SK-N-SH (cell line): ENCODE measurements at regions not wholly inside any gene's neighbourhood (a gene's known extent, or its start where the extent isn't known, plus 50 kb on each side); places are given as distances from the start of the nearest gene placed in this dataset.

Experiments used
- CTCF ChIA-PET: fragments of 300-600, 350-600 bp; formaldehyde crosslinking; extraction: SDS; loops from one replicate; lab custom pipeline; 2021; lab: Yijun Ruan, JAX
- POLR2A ChIA-PET: fragments of 350-600 bp; sonication (Branson Sonifier 250); formaldehyde crosslinking; extraction: SDS; loops from one replicate; lab custom pipeline; 2020; ENCODE audit warnings: antibody characterized with exemption, inconsistent platforms; lab: Yijun Ruan, JAX
- DNase-seq: peaks from one replicate; pipeline ENCODE4 v3.0.0; 2012
- H2AFZ ChIP-seq: fragments of 200-600 bp; sonication (generic); 2 replicates; pipeline ENCODE4 v1.8.1; 2016; ENCODE audit warnings: antibody characterized with exemption, mild to moderate bottlenecking, low read depth
- H3F3A ChIP-seq: fragments of 200-600 bp; sonication (generic); replicated peaks from 2 replicates; pipeline ENCODE3; 2016; ENCODE audit warnings: antibody characterized with exemption, mild to moderate bottlenecking; ENCODE audit not compliant: insufficient read depth
- H3K27ac ChIP-seq, 2 experiments: fragments of 200-500 bp in 1 of 2; fragments of 200-600 bp in 1 of 2; sonication (Bioruptor generic) in 1 of 2; sonication (generic), shearing (Covaris generic) in 1 of 2; 2 replicates each; pipeline versions ENCODE4 v1.5.1 to v1.6.1; 2014 to 2016; ENCODE audit warnings: low read depth in 2 of 2, inconsistent platforms in 1 of 2, low read length in 1 of 2, mild to moderate bottlenecking in 1 of 2, mixed read lengths in 1 of 2
- H3K27me3 ChIP-seq: fragments of 200-600 bp; sonication (generic), shearing (Covaris generic); 2 replicates; pipeline ENCODE4 v1.6.1; 2016; ENCODE audit warnings: mixed run types; ENCODE audit not compliant: insufficient read depth
- H3K36me3 ChIP-seq, 2 experiments: fragments of 200-500 bp in 1 of 2; fragments of 200-600 bp in 1 of 2; sonication (Bioruptor generic) in 1 of 2; sonication (generic) in 1 of 2; replicated peaks in 1 of 2; 2 replicates each; pipeline versions ENCODE3 to v1.5.1; 2014 to 2016; ENCODE audit warnings: low read length in 1 of 2, mild to moderate bottlenecking in 1 of 2; ENCODE audit not compliant: insufficient read depth in 2 of 2, control insufficient read depth in 1 of 2
- H3K4me1 ChIP-seq, 2 experiments: fragments of 200-500 bp in 1 of 2; fragments of 200-600 bp in 1 of 2; sonication (Bioruptor generic) in 1 of 2; sonication (generic), shearing (Covaris generic) in 1 of 2; 2 replicates each; pipeline versions ENCODE4 v1.5.1 to v1.6.1; 2014 to 2016; ENCODE audit warnings: low read depth in 1 of 2, low read length in 1 of 2, mixed run types in 1 of 2; ENCODE audit not compliant: insufficient read depth in 2 of 2, control insufficient read depth in 1 of 2
- H3K4me2 ChIP-seq: fragments of 200-600 bp; sonication (generic), shearing (Covaris generic); 2 replicates; pipeline ENCODE4 v1.6.1; 2017; ENCODE audit warnings: mixed run types
- H3K4me3 ChIP-seq, 2 experiments: fragments of 200-500 bp in 1 of 2; fragments of 200-600 bp in 1 of 2; sonication (Bioruptor generic) in 1 of 2; sonication (generic), shearing (Covaris generic) in 1 of 2; 2 replicates each; pipeline versions ENCODE4 v1.5.1 to v1.8.1; 2014 to 2016; ENCODE audit warnings: low read depth in 2 of 2, inconsistent platforms in 1 of 2, low read length in 1 of 2, mild to moderate bottlenecking in 1 of 2, mixed read lengths in 1 of 2, moderate library complexity in 1 of 2
- H3K79me2 ChIP-seq: fragments of 200-600 bp; sonication (generic); 2 replicates; pipeline ENCODE4 v1.8.1; 2017; ENCODE audit warnings: mild to moderate bottlenecking; ENCODE audit not compliant: insufficient read depth
- H3K9ac ChIP-seq: fragments of 200-600 bp; sonication (generic); 2 replicates; pipeline ENCODE4 v1.6.1; 2017; ENCODE audit warnings: mixed run types
- H3K9me2 ChIP-seq: fragments of 200-600 bp; sonication (generic); 2 replicates; pipeline ENCODE4 v1.6.1; 2017; ENCODE audit warnings: mixed run types
- H3K9me3 ChIP-seq: fragments of 200-600 bp; sonication (generic); 2 replicates; pipeline ENCODE4 v1.6.1; 2017; ENCODE audit warnings: mixed run types, mild to moderate bottlenecking, moderate library complexity
- H4K20me1 ChIP-seq: fragments of 200-600 bp; sonication (generic); 2 replicates; pipeline ENCODE4 v1.6.1; 2017; ENCODE audit warnings: mild to moderate bottlenecking, mixed run types; ENCODE audit not compliant: insufficient read depth
- CHD2 ChIP-seq: fragments of 150-350 bp; IDR thresholded peaks from 2 replicates; pipeline ENCODE4 v1.6.1; 2018; ENCODE audit warnings: low read length; ENCODE audit not compliant: partially characterized antibody
- ELF1 ChIP-seq: IDR thresholded peaks from 2 replicates; pipeline ENCODE4 v1.4.0; 2012
- EP300 ChIP-seq, 2 experiments: IDR thresholded peaks; 2 replicates each; pipeline versions ENCODE4 v1.4.0 to v1.6.1; 2012; ENCODE audit warnings: borderline replicate concordance in 1 of 2, low read depth in 1 of 2, low read length in 1 of 2
- FOXJ3 ChIP-seq: sonication (generic); formaldehyde crosslinking; IDR thresholded peaks from 2 replicates; pipeline ENCODE4 v1.5.1; 2020; ENCODE audit warnings: mild to moderate bottlenecking, missing genetic modification reagents
- FOXM1 ChIP-seq: IDR thresholded peaks from 2 replicates; pipeline ENCODE4 v1.4.0; 2012; ENCODE audit warnings: low read depth, mild to moderate bottlenecking
- MXI1 ChIP-seq: IDR thresholded peaks from 2 replicates; pipeline ENCODE4 v1.6.1; 2012; ENCODE audit warnings: mild to moderate bottlenecking, low read depth, low read length, improper control_type of control experiment
- NRF1 ChIP-seq: IDR thresholded peaks from 2 replicates; pipeline ENCODE4 v1.6.1; 2012; ENCODE audit warnings: low read depth, mild to moderate bottlenecking, low read length
- RAD21 ChIP-seq: IDR thresholded peaks from 2 replicates; pipeline ENCODE4 v1.6.1; 2012; ENCODE audit warnings: mild to moderate bottlenecking, low read length
- RCOR1 ChIP-seq: fragments of 150-350 bp; IDR thresholded peaks from 2 replicates; pipeline ENCODE4 v1.6.1; 2017; ENCODE audit warnings: antibody characterized with exemption, low read length
- RXRA ChIP-seq: IDR thresholded peaks from 2 replicates; pipeline ENCODE4 v1.4.0; 2012; ENCODE audit warnings: low read depth, mild to moderate bottlenecking, borderline replicate concordance
- TAF1 ChIP-seq: IDR thresholded peaks from 2 replicates; pipeline ENCODE4 v1.6.1; 2012; ENCODE audit warnings: low read depth, mild to moderate bottlenecking, low read length, moderate library complexity, borderline replicate concordance
- USF2 ChIP-seq: fragments of 150-350 bp; IDR thresholded peaks from 2 replicates; pipeline ENCODE4 v1.6.1; 2017; ENCODE audit warnings: antibody characterized with exemption, low read length, low read depth, borderline replicate concordance
- YY1 ChIP-seq: IDR thresholded peaks from 2 replicates; pipeline ENCODE4 v1.4.0; 2012; ENCODE audit warnings: low read depth, mild to moderate bottlenecking
- WGBS: methylation state at CpG from one replicate; pipeline ENCODE4 v1.1.6; 2017; ENCODE audit warnings: low lambda C conversion rate; 5-methylcytosine and 5-hydroxymethylcytosine counted together
- TF ChIP-seq, protein P1 (sequence below): fragments of 150-350 bp; IDR thresholded peaks from 2 replicates; pipeline ENCODE4 v1.6.1; 2016; ENCODE audit warnings: mild to moderate bottlenecking, low read depth, low read length
- TF ChIP-seq, protein P2 (sequence below): IDR thresholded peaks from 2 replicates; pipeline ENCODE4 v1.4.0; 2012; ENCODE audit warnings: low read depth, borderline replicate concordance

- ChIA-PET POLR2A (no interaction called here), CTCF (interaction anchor here (0.6 to 2.0 kb wide), 8 partner anchors 22 to 572 kb away, joined by 3 to 8 read pairs (median 4); partner anchors contain the start of gene CCDC71L)
- H3K4me3 ChIP-seq, result no peak overlapping the region
- 79% methylated on average over 5 of the region's 5 CpGs for WGBS
- H3K9me3 ChIP-seq, result no peaks in the 10 kb centered on the region
- peaks cover 5 to 8% of the 10 kb centered on the region in 2 experiments; a peak in 2 of 4 replicates for H3K4me1 ChIP-seq
- no peak overlapping the region for H3K4me2 ChIP-seq
- no peaks in the 10 kb centered on the region for H3K9me2 ChIP-seq
- no peaks in the 10 kb centered on the region for H3F3A ChIP-seq
- no peak overlapping the region for H3K9ac ChIP-seq
- no peaks in the 10 kb centered on the region for H3K27me3 ChIP-seq
- peaks cover 0 to 6% of the 10 kb centered on the region in 2 experiments for H3K36me3 ChIP-seq
- no peaks in the 10 kb centered on the region for H3K79me2 ChIP-seq
- TF ChIP-seq, protein P1, sequence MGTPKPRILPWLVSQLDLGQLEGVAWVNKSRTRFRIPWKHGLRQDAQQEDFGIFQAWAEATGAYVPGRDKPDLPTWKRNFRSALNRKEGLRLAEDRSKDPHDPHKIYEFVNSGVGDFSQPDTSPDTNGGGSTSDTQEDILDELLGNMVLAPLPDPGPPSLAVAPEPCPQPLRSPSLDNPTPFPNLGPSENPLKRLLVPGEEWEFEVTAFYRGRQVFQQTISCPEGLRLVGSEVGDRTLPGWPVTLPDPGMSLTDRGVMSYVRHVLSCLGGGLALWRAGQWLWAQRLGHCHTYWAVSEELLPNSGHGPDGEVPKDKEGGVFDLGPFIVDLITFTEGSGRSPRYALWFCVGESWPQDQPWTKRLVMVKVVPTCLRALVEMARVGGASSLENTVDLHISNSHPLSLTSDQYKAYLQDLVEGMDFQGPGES, result no peak
- TF ChIP-seq FOXJ3 (CRISPR knock-in tag), result no peak
- TF ChIP-seq FOXM1, result no peak
- TF ChIP-seq NRF1, result no peak
- no peak for TF ChIP-seq USF2
- no peak for TF ChIP-seq RCOR1
- no peak for TF ChIP-seq RXRA
- TF ChIP-seq YY1, result no peak
- TF ChIP-seq, protein P2, sequence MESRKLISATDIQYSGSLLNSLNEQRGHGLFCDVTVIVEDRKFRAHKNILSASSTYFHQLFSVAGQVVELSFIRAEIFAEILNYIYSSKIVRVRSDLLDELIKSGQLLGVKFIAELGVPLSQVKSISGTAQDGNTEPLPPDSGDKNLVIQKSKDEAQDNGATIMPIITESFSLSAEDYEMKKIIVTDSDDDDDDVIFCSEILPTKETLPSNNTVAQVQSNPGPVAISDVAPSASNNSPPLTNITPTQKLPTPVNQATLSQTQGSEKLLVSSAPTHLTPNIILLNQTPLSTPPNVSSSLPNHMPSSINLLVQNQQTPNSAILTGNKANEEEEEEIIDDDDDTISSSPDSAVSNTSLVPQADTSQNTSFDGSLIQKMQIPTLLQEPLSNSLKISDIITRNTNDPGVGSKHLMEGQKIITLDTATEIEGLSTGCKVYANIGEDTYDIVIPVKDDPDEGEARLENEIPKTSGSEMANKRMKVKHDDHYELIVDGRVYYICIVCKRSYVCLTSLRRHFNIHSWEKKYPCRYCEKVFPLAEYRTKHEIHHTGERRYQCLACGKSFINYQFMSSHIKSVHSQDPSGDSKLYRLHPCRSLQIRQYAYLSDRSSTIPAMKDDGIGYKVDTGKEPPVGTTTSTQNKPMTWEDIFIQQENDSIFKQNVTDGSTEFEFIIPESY, result no peak
- no peak for TF ChIP-seq ELF1
- TF ChIP-seq RAD21, result no peak
- TF ChIP-seq MXI1, result no peak
- TF ChIP-seq TAF1, result no peak
- TF ChIP-seq CHD2, result no peak
- TF ChIP-seq EP300 (IDR thresholded peaks at IDR 0.05; ENCODE audit: borderline replicate concordance in 1 of 2, low read depth in 1 of 2, low read length in 1 of 2), result no peak
- H2AFZ ChIP-seq, result no peak overlapping the region
- H4K20me1 ChIP-seq, result no peaks in the 10 kb centered on the region
- no peak for DNase-seq
- no peak overlapping the region for H3K27ac ChIP-seq
These were observed 70.2 kb upstream of the CCDC71L start for GRCh38 chr7:106731187-106731586.
